ENCODE measurements at regions not wholly inside any gene's neighbourhood (a gene's known extent, or its start where the extent isn't known, plus 50 kb on each side); places are given as distances from the start of the nearest gene placed in this dataset.

- peaks cover 83% of the 10 kb centered on the region for H3K9me3 Mint-ChIP-seq
- DNase-seq (ENCODE audit: low spot score) (no peak), ATAC-seq (no peak)
- peaks cover 5% of the 10 kb centered on the region; the same call in 1 of the 3 replicates for H3K36me3 Mint-ChIP-seq (ENCODE audit: low read depth)
- no peak overlapping the region for H2AFZ ChIP-seq
- H3K4me2 ChIP-seq = no peak overlapping the region
- no peak overlapping the region for H3K4me3 ChIP-seq
- no peak overlapping the region for H3K27ac Mint-ChIP-seq
- no peaks in the 10 kb centered on the region for H3K4me1 ChIP-seq (ENCODE audit: insufficient read depth)
- no peaks in the 10 kb centered on the region for H3K79me2 ChIP-seq (replicated peaks; ENCODE audit: insufficient read depth)
- no peaks in the 10 kb centered on the region for H3K4me1 Mint-ChIP-seq
- no peaks in the 10 kb centered on the region for H3K36me3 ChIP-seq (ENCODE audit: insufficient read depth)
- H3K27ac ChIP-seq (ENCODE audit: low read depth) = no peak overlapping the region
- H4K20me1 ChIP-seq (replicated peaks; ENCODE audit: insufficient read depth) = no peaks in the 10 kb centered on the region
- no peak overlapping the region for H3K4me3 Mint-ChIP-seq
- H3F3A ChIP-seq (replicated peaks; ENCODE audit: low read depth) = no peaks in the 10 kb centered on the region
- no peaks in the 10 kb centered on the region for H3K9me2 ChIP-seq (ENCODE audit: insufficient read depth)
- H3K27me3 Mint-ChIP-seq (ENCODE audit: insufficient read depth, low read depth, poor library complexity) = no peaks in the 10 kb centered on the region
- TF ChIP-seq NANOG (IDR thresholded peaks at IDR 0.05; ENCODE audit: borderline replicate concordance) (no peak), ETS1 (IDR thresholded peaks at IDR 0.05) (no peak), EZH2phosphoT487 (IDR thresholded peaks at IDR 0.05; ENCODE audit: unreplicated experiment) (no peak), EZH2 (IDR thresholded peaks at IDR 0.05; ENCODE audit: low read depth, unreplicated experiment) (no peak), ZNF331 (CRISPR knock-in tag; IDR thresholded peaks at IDR 0.05; ENCODE audit: low read depth) (no peak), CREB1 (CRISPR knock-in tag; IDR thresholded peaks at IDR 0.05; ENCODE audit: low read depth) (no peak), CTCF (conservative IDR thresholded peaks at IDR 0.05; ENCODE audit: low read depth in 2 of 2) (no peak), ZNF114 (CRISPR knock-in tag; IDR thresholded peaks at IDR 0.05) (no peak), ZNF462 (CRISPR knock-in tag; IDR thresholded peaks at IDR 0.05) (no peak), STAT1 (IDR thresholded peaks at IDR 0.05; ENCODE audit: unreplicated experiment) (no peak), POLR2AphosphoS5 (IDR thresholded peaks at IDR 0.05; ENCODE audit: low read depth) (no peak), JUNB (IDR thresholded peaks at IDR 0.05; ENCODE audit: unreplicated experiment) (no peak), REST (IDR thresholded peaks at IDR 0.05; ENCODE audit: unreplicated experiment) (no peak)
- no peaks in the 10 kb centered on the region for H3K27me3 ChIP-seq (ENCODE audit: insufficient read depth)
Observed at GRCh38 chrX:58044130-58044529, 133.9 kb upstream of the ZXDA start.
